ENCODE measurements at regions not wholly inside any gene's neighbourhood (a gene's known extent, or its start where the extent isn't known, plus 50 kb on each side); places are given as distances from the start of the nearest gene placed in this dataset.

- no peak overlapping the region for H3K4ac ChIP-seq (ENCODE audit: low read depth, low read length)
- no peak overlapping the region for H2BK12ac ChIP-seq (ENCODE audit: insufficient read length, low read depth, low read length)
- H3K4me1 Mint-ChIP-seq, result peaks cover 24 to 44% of the 10 kb centered on the region in 2 experiments
- no peak overlapping the region for H4K5ac ChIP-seq (ENCODE audit: insufficient read length, low read depth, low read length)
- H2AFZ ChIP-seq (ENCODE audit: low read length), result no peak overlapping the region
- no peaks in the 10 kb centered on the region; the same call in none of the 2 replicates for H3K4me1 ChIP-seq (ENCODE audit: insufficient read depth, low read length)
- DNase-seq, result no peak
- no CpG with 5 or more reads among the region's 1 CpG for WGBS (ENCODE audit: extremely low coverage, insufficient read length, low lambda C conversion rate)
- H3K79me2 ChIP-seq (ENCODE audit: insufficient read depth, low read length), result no peaks in the 10 kb centered on the region
- H3K4me3 Mint-ChIP-seq, result no peak overlapping the region
- H3K9me3 ChIP-seq (ENCODE audit: control insufficient read depth, low read depth, low read length), result no peaks in the 10 kb centered on the region
- H3K27me3 ChIP-seq (ENCODE audit: insufficient read depth, low read length), result no peaks in the 10 kb centered on the region
- TF ChIP-seq CTCF (conservative IDR thresholded peaks at IDR 0.05), result no peak
- no peak overlapping the region for H4K8ac ChIP-seq (replicated peaks; ENCODE audit: insufficient read length, low read depth, low read length)
- H3K18ac ChIP-seq (ENCODE audit: insufficient read length, low read depth, low read length), result no peak overlapping the region
- H2AK5ac ChIP-seq (ENCODE audit: insufficient read length, low read length), result no peak overlapping the region
- H3K14ac ChIP-seq (ENCODE audit: insufficient read depth, low read length), result no peak overlapping the region
- no peak overlapping the region for H3K23ac ChIP-seq (ENCODE audit: insufficient read length, low read depth, low read length)
- no peaks in the 10 kb centered on the region for H3K23me2 ChIP-seq (ENCODE audit: insufficient read length, low read depth, low read length, poor library complexity, severe bottlenecking)
- no peak overlapping the region for H3K9ac ChIP-seq (ENCODE audit: extremely low read depth, insufficient read length, low read length)
- H3K27ac Mint-ChIP-seq, result no peak overlapping the region
- H2BK5ac ChIP-seq (ENCODE audit: insufficient read length, low read length), result no peak overlapping the region
- no peak overlapping the region for H2BK15ac ChIP-seq (ENCODE audit: low read depth, low read length)
- no peak overlapping the region for H3K27ac ChIP-seq (ENCODE audit: insufficient read length, low read depth, low read length)
- H3T11ph ChIP-seq (ENCODE audit: low read length), result no peak overlapping the region
- peaks cover 3% of the 10 kb centered on the region for H3K27me3 Mint-ChIP-seq (ENCODE audit: low read depth)
- H4K20me1 ChIP-seq (ENCODE audit: control insufficient read depth, insufficient read depth, insufficient read length), result no peaks in the 10 kb centered on the region
- no peak overlapping the region for H3K56ac ChIP-seq (ENCODE audit: insufficient read length, low read depth, low read length)
- no peaks in the 10 kb centered on the region for H3K36me3 Mint-ChIP-seq (ENCODE audit: insufficient read depth in 1 of 3, low read depth in 3 of 3)
- H3K4me2 ChIP-seq (ENCODE audit: insufficient read depth, insufficient read length, low read length), result no peak overlapping the region
- no peaks in the 10 kb centered on the region for H3K79me1 ChIP-seq (ENCODE audit: insufficient read depth, low read depth, low read length, poor library complexity, severe bottlenecking)
- no peak overlapping the region for H2BK120ac ChIP-seq (ENCODE audit: low read depth, low read length, poor library complexity, severe bottlenecking)
- H2BK20ac ChIP-seq (ENCODE audit: low read depth, low read length, poor library complexity, severe bottlenecking), result no peak overlapping the region
- H3K9me3 Mint-ChIP-seq, result no peaks in the 10 kb centered on the region; a peak in 1 of 5 replicates
- no peak overlapping the region for H4K91ac ChIP-seq (ENCODE audit: insufficient read length, low read depth, low read length)
These were observed 56.2 kb downstream of the RTL9 start for GRCh38 chrX:110414679-110415439.

All from H9 (cell line).